Brain microvascular endothelial cell (primary cell): ENCODE measurements at regions not wholly inside any gene's neighbourhood (a gene's known extent, or its start where the extent isn't known, plus 50 kb on each side); places are given as distances from the start of the nearest gene placed in this dataset.

Experiments
- DNase-seq: peaks from one replicate; pipeline ENCODE4 v3.0.0-alpha.2; 2020
- H3K27ac ChIP-seq: fragments of 250-450 bp; sonication (Bioruptor Pico); 2 replicates; pipeline ENCODE4 v1.5.1; 2020; ENCODE audit warnings: mild to moderate bottlenecking, moderate library complexity
- H3K27me3 ChIP-seq: fragments of 250-450 bp; sonication (Bioruptor Pico); replicated peaks from 2 replicates; pipeline ENCODE4 v1.5.1; 2020; ENCODE audit warnings: mild to moderate bottlenecking
- H3K36me3 ChIP-seq: fragments of 250-450 bp; sonication (Bioruptor Pico); replicated peaks from 2 replicates; pipeline ENCODE4 v1.5.1; 2020; ENCODE audit warnings: mild to moderate bottlenecking
- H3K4me3 ChIP-seq: 2 replicates; pipeline ENCODE4 v1.5.1; 2011; ENCODE audit warnings: low read depth, mild to moderate bottlenecking, control low read depth, low read length, moderate library complexity
- in situ Hi-C: cut with HindIII; loops from 2 replicates; pipeline ENCODE4 v1.10.0; 2017; ENCODE audit warnings: low sequenced_read_pairs, low pct_ligation_motif_present
- TF ChIP-seq, protein P1 (sequence below): IDR thresholded peaks from 2 replicates; pipeline ENCODE4 v1.5.1; 2011; ENCODE audit warnings: low read depth, mild to moderate bottlenecking, moderate library complexity, low read length, control low read depth, inconsistent platforms; ENCODE audit errors: missing control alignments

DNA sequence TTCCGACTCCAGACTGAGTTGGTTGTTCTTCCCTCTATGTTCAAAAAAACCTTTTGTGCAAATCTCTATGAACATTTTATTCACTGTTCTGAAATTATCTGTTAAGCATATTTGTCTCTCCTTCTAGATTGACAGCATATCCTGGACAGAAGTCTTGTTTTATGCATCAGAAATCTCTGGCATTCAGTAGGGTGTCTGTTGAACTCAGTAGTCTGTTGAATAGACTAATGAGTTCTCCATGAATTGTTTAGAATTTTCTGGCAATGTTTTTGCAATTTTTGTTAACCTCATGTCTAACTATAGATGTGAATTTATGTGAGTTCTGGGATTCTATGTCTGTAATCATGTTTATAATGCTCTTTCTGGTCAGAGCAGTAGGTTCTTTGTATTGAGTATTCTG lies 222.5 kb upstream of the KCNMB2 start:
- Histone ChIP-seq H3K27ac (no peak overlapping the region), H3K27me3 (no peaks in the 10 kb centered on the region), H3K36me3 (no peaks in the 10 kb centered on the region), H3K4me3 (no peak overlapping the region)
- no peak for DNase-seq
- TF ChIP-seq, protein P1, sequence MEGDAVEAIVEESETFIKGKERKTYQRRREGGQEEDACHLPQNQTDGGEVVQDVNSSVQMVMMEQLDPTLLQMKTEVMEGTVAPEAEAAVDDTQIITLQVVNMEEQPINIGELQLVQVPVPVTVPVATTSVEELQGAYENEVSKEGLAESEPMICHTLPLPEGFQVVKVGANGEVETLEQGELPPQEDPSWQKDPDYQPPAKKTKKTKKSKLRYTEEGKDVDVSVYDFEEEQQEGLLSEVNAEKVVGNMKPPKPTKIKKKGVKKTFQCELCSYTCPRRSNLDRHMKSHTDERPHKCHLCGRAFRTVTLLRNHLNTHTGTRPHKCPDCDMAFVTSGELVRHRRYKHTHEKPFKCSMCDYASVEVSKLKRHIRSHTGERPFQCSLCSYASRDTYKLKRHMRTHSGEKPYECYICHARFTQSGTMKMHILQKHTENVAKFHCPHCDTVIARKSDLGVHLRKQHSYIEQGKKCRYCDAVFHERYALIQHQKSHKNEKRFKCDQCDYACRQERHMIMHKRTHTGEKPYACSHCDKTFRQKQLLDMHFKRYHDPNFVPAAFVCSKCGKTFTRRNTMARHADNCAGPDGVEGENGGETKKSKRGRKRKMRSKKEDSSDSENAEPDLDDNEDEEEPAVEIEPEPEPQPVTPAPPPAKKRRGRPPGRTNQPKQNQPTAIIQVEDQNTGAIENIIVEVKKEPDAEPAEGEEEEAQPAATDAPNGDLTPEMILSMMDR, result no peak
- in situ Hi-C loops, result no loop called here

DNA sequence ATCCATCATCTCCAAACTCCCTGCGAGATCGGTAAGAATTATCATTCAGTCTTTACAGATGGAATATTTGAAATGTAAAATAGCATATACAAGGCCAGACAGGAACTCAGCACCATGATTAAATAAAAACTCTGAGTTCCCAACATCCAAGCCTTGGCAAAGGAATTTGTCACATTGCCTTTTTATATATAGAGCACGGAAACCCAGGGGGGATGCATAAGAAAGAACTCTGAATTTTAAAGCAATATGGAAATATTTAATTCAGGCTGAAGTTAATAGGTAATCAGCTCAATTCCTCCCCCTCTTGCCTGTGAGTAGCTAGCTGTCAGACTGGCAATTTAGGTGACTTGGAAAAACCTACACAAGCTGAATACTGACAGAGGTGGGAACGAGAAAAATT lies 217.9 kb upstream of the KCNMB2 start:
- TF ChIP-seq, protein P1, result no peak
- in situ Hi-C loops, result no loop called here

DNA sequence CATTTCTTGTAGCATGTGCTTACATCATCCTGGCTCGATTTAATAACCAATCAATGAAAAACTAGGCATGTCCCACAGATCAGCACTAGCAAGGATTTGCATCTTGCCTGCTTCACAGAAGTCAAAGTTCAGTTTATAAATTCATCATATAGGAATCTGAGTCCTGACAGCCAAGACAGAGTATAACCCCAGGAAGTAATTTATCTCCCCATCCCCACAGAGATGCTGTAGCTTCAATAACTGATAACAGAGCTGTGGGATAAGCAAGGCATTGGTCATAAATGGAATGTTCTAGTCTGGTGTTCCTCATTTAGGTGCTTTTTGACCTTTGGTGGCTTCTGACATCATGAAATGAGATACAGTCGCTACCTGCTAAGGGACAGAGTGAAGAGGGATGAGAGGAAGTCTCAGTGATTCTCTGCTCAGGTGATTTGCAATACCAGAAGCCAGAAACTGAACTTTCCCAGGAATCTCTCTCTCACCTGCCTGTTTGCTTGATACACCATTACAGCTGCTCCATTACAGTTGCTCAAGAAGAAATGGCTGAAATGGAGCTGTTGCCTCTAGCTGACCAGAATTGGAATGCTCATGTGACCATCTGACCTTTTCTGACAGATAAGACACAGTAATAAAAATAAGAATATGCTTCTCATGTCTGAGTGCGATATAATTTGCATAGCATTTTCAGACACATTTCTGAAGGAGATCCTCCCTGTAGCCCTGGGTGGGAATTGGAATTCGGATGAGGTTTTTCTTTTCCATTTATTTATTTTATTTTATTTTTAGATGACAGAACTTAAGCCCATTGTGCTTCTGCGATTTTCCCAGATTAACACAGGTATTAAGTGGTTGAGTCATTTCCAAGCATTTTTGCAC lies 217.1 kb upstream of the KCNMB2 start:
- Histone ChIP-seq H3K27ac (no peak overlapping the region), H3K27me3 (no peaks in the 10 kb centered on the region), H3K4me3 (no peak overlapping the region), H3K36me3 (no peaks in the 10 kb centered on the region)
- TF ChIP-seq, protein P1, result no peak
- in situ Hi-C loops, result no loop called here
- DNase-seq, result peak; percentile 33

More for the DNA sequence above, 217.9 kb upstream of the KCNMB2 start:
- no peak for DNase-seq
- H3K36me3 ChIP-seq, result no peaks in the 10 kb centered on the region
- H3K27ac ChIP-seq, result no peak overlapping the region
- no peak overlapping the region for H3K4me3 ChIP-seq
- no peaks in the 10 kb centered on the region for H3K27me3 ChIP-seq

DNA sequence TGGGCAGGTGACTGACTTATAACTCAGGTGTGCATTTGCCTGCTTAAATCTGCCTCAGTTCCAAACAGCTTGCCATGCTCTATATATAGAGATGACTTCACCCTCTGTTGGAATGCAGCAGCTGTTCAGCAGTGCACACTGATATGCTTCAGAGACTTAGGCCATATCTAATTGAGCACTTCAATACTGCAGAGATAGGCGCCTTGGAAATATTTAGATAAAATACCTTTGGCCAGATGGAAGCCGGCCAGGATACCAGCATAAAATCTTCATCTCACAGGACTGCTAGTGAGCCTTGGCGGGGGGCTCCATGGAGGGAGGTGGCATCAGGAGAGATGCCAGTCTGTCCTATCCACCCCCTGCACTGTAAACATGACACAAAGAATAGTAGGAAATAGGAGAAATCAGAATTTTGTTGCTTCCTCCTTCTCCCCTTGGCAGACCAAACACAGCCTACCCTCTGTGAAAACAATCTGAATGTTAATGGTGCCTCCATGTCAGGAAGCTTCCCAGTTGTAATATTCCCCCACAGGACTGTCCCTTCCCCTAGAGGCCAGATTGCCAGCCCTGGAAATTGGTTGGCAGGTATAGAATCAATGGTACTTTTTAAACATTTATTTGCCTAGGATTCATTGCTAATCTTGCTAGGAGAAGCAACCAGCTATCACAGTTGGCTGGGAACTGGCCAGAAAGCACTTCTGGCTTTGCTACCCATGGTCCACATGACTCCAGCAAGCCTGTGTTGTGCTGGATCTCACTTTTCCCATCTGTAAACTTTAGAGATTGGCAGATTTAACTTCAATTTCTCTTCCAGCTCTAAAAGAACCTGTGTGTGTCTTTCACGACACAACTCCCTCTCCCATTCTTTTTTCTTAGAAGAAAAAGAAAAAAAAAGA lies 215.5 kb upstream of the KCNMB2 start:
- TF ChIP-seq, protein P1, result no peak
- in situ Hi-C loops, result no loop called here
- H3K4me3 ChIP-seq, result no peak overlapping the region
- no peak overlapping the region for H3K27ac ChIP-seq
- DNase-seq, result peak; percentile 66
- H3K36me3 ChIP-seq, result no peaks in the 10 kb centered on the region
- H3K27me3 ChIP-seq, result no peaks in the 10 kb centered on the region

DNA sequence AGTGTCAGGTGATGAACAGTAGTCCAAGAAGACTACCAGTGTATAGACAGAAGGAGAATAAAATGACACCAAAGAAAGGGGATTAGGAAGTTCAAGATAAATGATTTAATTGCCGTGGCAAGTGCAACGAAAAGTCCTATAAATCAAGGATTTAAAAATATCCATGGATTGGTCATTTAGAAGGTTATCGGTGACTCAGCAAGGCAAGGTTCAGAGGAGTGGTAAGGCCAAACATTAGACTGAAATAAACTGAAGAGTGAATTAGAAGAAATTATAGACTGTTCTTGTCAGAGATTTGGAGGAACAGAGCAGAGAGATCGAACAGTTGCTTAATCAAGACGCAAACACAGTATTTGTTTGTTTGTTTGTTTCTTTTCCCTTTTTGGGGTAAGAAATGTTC lies 211.9 kb upstream of the KCNMB2 start:
- H3K4me3 ChIP-seq, result no peak overlapping the region
- TF ChIP-seq, protein P1, result no peak
- no peaks in the 10 kb centered on the region for H3K36me3 ChIP-seq
- in situ Hi-C loops, result no loop called here
- no peaks in the 10 kb centered on the region for H3K27me3 ChIP-seq
- no peak for DNase-seq
- H3K27ac ChIP-seq, result no peak overlapping the region
